A549 (cell line): ENCODE measurements at regions not wholly inside any gene's neighbourhood (a gene's known extent, or its start where the extent isn't known, plus 50 kb on each side); places are given as distances from the start of the nearest gene placed in this dataset.

Experiments
- ATAC-seq, 2 experiments: fragments of 200-7000 bp in 1 of 2; fragments of >200 bp in 1 of 2; cut with Nextera tagmentation in 1 of 2; cut with Tn5 transposase in 1 of 2; 3 replicates each; pipeline versions ENCODE4 v1.8.0 to v1.9.1; 2018 to 2020; ENCODE audit warnings: mild to moderate bottlenecking in 1 of 2, moderate library complexity in 1 of 2
- CTCF ChIA-PET: fragments of 300-600 bp; sonication (Branson Sonifier 250); formaldehyde crosslinking; extraction: SDS; loops from one replicate; lab custom pipeline; 2021; ENCODE audit warnings: antibody characterized with exemption, inconsistent platforms; lab: Yijun Ruan, JAX
- POLR2A ChIA-PET: fragments of 350-600 bp; formaldehyde crosslinking; extraction: SDS; loops from one replicate; lab custom pipeline; 2021; ENCODE audit warnings: antibody characterized with exemption, inconsistent platforms; lab: Yijun Ruan, JAX
- DNase-seq, 2 experiments: peaks; one replicate each; pipeline versions ENCODE4 v3.0.0 to v3.0.0-alpha.2; 2011 to 2016; ENCODE audit warnings: low read depth in 1 of 2, low spot score in 1 of 2
- FAIRE-seq: peaks from 2 replicates; lab custom pipeline; 2011; peaks lifted over from hg19 to GRCh38; lab: Jason Lieb, UNC
- H3K27ac ChIP-seq, 2 experiments: fragments of >200 bp; sonication (Bioruptor Twin); formaldehyde crosslinking; 3 replicates each; pipeline ENCODE4 v1.5.1; 2016 to 2017
- H3K4me1 ChIP-seq: fragments of >200 bp; sonication (Bioruptor Twin); formaldehyde crosslinking; 3 replicates; pipeline ENCODE4 v1.6.1; 2016
- H3K4me2 ChIP-seq: fragments of >200 bp; sonication (Bioruptor Twin); formaldehyde crosslinking; 3 replicates; pipeline ENCODE4 v1.6.1; 2016
- H3K4me3 ChIP-seq: fragments of >200 bp; sonication (Bioruptor Twin); formaldehyde crosslinking; 3 replicates; pipeline ENCODE4 v1.5.1; 2016
- H3K9me3 ChIP-seq: fragments of >200 bp; sonication (Bioruptor Twin); formaldehyde crosslinking; 3 replicates; pipeline ENCODE4 v1.6.1; 2016
- ATOH8 ChIP-seq: fragments of 250-450 bp; sonication (Bioruptor Pico); IDR thresholded peaks from 2 replicates; pipeline ENCODE4 v1.5.0; 2020; ENCODE audit warnings: low read depth, mild to moderate bottlenecking, moderate library complexity
- BHLHE40 ChIP-seq: IDR thresholded peaks from 2 replicates; pipeline ENCODE4 v1.6.1; 2012; ENCODE audit warnings: low read depth, low read length, inconsistent platforms
- CBX8 ChIP-seq: fragments of 200-600 bp; sonication (generic); IDR thresholded peaks from 2 replicates; pipeline ENCODE4 v1.6.1; 2016
- EP300 ChIP-seq, 2 experiments: fragments of >200 bp; sonication (Bioruptor Twin); formaldehyde crosslinking; IDR thresholded peaks; 2 replicates in 1 of 2; 3 replicates in 1 of 2; pipeline ENCODE4 v1.6.1; 2016 to 2017
- ESRRA ChIP-seq: fragments of 150-350 bp; IDR thresholded peaks from 2 replicates; pipeline ENCODE4 v1.6.1; 2014; ENCODE audit warnings: mild to moderate bottlenecking, low read length, borderline replicate concordance
- FOXS1 ChIP-seq: fragments of 250-450 bp; sonication (Bioruptor Pico); IDR thresholded peaks from 2 replicates; pipeline ENCODE4 v1.5.0; 2020; ENCODE audit warnings: mild to moderate bottlenecking, moderate library complexity
- HDAC2 ChIP-seq: fragments of 200-600 bp; sonication (generic); IDR thresholded peaks from 2 replicates; pipeline ENCODE4 v1.6.1; 2016
- HOXB5 ChIP-seq: fragments of 250-450 bp; sonication (Bioruptor Pico); IDR thresholded peaks from 2 replicates; pipeline ENCODE4 v1.5.0; 2020; ENCODE audit warnings: mild to moderate bottlenecking, moderate library complexity
- MAZ ChIP-seq: fragments of 150-350 bp; IDR thresholded peaks from 2 replicates; pipeline ENCODE4 v1.6.1; 2014; ENCODE audit warnings: antibody characterized with exemption, low read depth, low read length, borderline replicate concordance
- NPAS2 ChIP-seq: fragments of 250-450 bp; sonication (Bioruptor Pico); IDR thresholded peaks from 2 replicates; pipeline ENCODE4 v1.8.0; 2022; ENCODE audit warnings: mild to moderate bottlenecking, moderate library complexity, borderline replicate concordance
- RAD21 ChIP-seq, 2 experiments: fragments of >200 bp in 1 of 2; sonication (Bioruptor Twin) in 1 of 2; formaldehyde crosslinking in 1 of 2; IDR thresholded peaks in 1 of 2; conservative IDR thresholded peaks in 1 of 2; 2 replicates in 1 of 2; 3 replicates in 1 of 2; pipeline ENCODE4 v1.6.1; 2012 to 2018; ENCODE audit warnings: inconsistent platforms in 1 of 2
- REST ChIP-seq: fragments of 200-600 bp; sonication (generic); IDR thresholded peaks from 2 replicates; pipeline ENCODE4 v1.6.1; 2016; ENCODE audit warnings: antibody characterized with exemption, mild to moderate bottlenecking, moderate library complexity
- RFX5 ChIP-seq: fragments of 450-650 bp; IDR thresholded peaks from 2 replicates; pipeline ENCODE4 v1.7.1; 2014; ENCODE audit warnings: antibody characterized with exemption, mild to moderate bottlenecking, moderate library complexity
- TFCP2L1 ChIP-seq: fragments of 250-450 bp; sonication (Bioruptor Pico); IDR thresholded peaks from 2 replicates; pipeline ENCODE4 v1.5.0; 2021; ENCODE audit warnings: mild to moderate bottlenecking
- ZFP36 ChIP-seq: fragments of 450-650 bp; IDR thresholded peaks from 2 replicates; pipeline ENCODE4 v1.6.1; 2014; ENCODE audit warnings: borderline replicate concordance; ENCODE audit not compliant: partially characterized antibody
- ZSCAN20 ChIP-seq: fragments of 250-450 bp; sonication (Bioruptor Pico); IDR thresholded peaks from 2 replicates; pipeline ENCODE4 v1.8.0; 2022; ENCODE audit warnings: mild to moderate bottlenecking, moderate library complexity
- WGBS: methylation state at CpG from one replicate; pipeline ENCODE4 v1.1.6; 2017; ENCODE audit errors: missing lambda C conversion rate; 5-methylcytosine and 5-hydroxymethylcytosine counted together
- TF ChIP-seq, protein P1 (sequence below): fragments of >200 bp; sonication (Bioruptor Twin); formaldehyde crosslinking; IDR thresholded peaks from 3 replicates; pipeline ENCODE4 v1.6.1; 2016
- TF ChIP-seq, protein P2 (sequence below): IDR thresholded peaks from 2 replicates; pipeline ENCODE4 v1.6.1; 2012

- TF ChIP-seq ATOH8 (no peak), CBX8 (no peak), HOXB5 (no peak), MAZ (no peak), EP300 (IDR thresholded peaks at IDR 0.05) (no peak), REST (no peak), ESRRA (no peak), RFX5 (no peak), BHLHE40 (no peak), RAD21 (conservative IDR thresholded peaks at IDR 0.05 in 1 of 2, IDR thresholded peaks at IDR 0.05 in 1 of 2) (no peak)
- TF ChIP-seq, all 56 proteins: peak for 0
- Histone ChIP-seq H3K9me3 (0 out of 3 replicates have a peak, but pooled peaks cover 1% of the 10 kb centered on the region), H3K4me1 (peaks cover 12% of the 10 kb centered on the region; the same call in 2 of the 3 replicates), H3K4me2 (no peak overlapping the region), H3K4me3 (no peak overlapping the region), H3K27ac (no peak overlapping the region)
- FAIRE-seq, result no peak
- CTCF ChIA-PET, result no interaction called here
- POLR2A ChIA-PET, result no interaction called here
- DNase-seq, result no peak
- no peak for ATAC-seq
- WGBS, result 63% methylated on average over 10 of the region's 10 CpGs
Measured at GRCh38 chr6:14542670-14543366, 425.2 kb downstream of the CD83 start.

- ChIA-PET CTCF (no interaction called here), POLR2A (no interaction called here)
- no peak overlapping the region for H3K4me3 ChIP-seq
- no peaks in the 10 kb centered on the region for H3K9me3 ChIP-seq
- TF ChIP-seq TFCP2L1 (CRISPR knock-in tag), result no peak
- TF ChIP-seq NPAS2 (CRISPR knock-in tag), result no peak
- no peak for TF ChIP-seq FOXS1 (CRISPR knock-in tag)
- TF ChIP-seq HDAC2, result no peak
- TF ChIP-seq, protein P1, sequence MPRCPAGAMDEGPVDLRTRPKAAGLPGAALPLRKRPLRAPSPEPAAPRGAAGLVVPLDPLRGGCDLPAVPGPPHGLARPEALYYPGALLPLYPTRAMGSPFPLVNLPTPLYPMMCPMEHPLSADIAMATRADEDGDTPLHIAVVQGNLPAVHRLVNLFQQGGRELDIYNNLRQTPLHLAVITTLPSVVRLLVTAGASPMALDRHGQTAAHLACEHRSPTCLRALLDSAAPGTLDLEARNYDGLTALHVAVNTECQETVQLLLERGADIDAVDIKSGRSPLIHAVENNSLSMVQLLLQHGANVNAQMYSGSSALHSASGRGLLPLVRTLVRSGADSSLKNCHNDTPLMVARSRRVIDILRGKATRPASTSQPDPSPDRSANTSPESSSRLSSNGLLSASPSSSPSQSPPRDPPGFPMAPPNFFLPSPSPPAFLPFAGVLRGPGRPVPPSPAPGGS, result no peak
- no peak for TF ChIP-seq ZFP36
- TF ChIP-seq RFX5, result no peak
- no peak for TF ChIP-seq ZSCAN20 (CRISPR knock-in tag)
- TF ChIP-seq, protein P2, sequence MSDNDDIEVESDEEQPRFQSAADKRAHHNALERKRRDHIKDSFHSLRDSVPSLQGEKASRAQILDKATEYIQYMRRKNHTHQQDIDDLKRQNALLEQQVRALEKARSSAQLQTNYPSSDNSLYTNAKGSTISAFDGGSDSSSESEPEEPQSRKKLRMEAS, result no peak
- no peak for TF ChIP-seq ATOH8
- H3K27ac ChIP-seq, result no peak overlapping the region
- WGBS, result 78% methylated on average over 6 of the region's 6 CpGs
- H3K4me1 ChIP-seq, result peaks cover 12% of the 10 kb centered on the region; the same call in 2 of the 3 replicates
- ATAC-seq (no peak), FAIRE-seq (no peak), DNase-seq (no peak)
- H3K4me2 ChIP-seq, result no peak overlapping the region
Measured at GRCh38 chr6:14543971-14544585, 426.5 kb downstream of the CD83 start.
